ENCODE measurements at regions not wholly inside any gene's neighbourhood (a gene's known extent, or its start where the extent isn't known, plus 50 kb on each side); places are given as distances from the start of the nearest gene placed in this dataset.

GRCh38 chr2:60400462-60401246 lies 152.8 kb downstream of the BCL11A start:
- Histone ChIP-seq H3K36me3 (ENCODE audit: insufficient read depth, low read length) (no peaks in the 10 kb centered on the region), H3K4me2 (ENCODE audit: insufficient read depth, low read length) (no peak overlapping the region), H3K79me2 (ENCODE audit: insufficient read depth, low read length) (no peaks in the 10 kb centered on the region), H2AFZ (ENCODE audit: low read length) (no peak overlapping the region), H3K4me3 (ENCODE audit: insufficient read depth, low read length) (no peak overlapping the region), H3K27me3 (ENCODE audit: insufficient read depth, low read length) (no peaks in the 10 kb centered on the region), H3K9me3 (ENCODE audit: low read depth, low read length) (no peaks in the 10 kb centered on the region), H4K20me1 (ENCODE audit: insufficient read depth, low read length) (no peaks in the 10 kb centered on the region), H3K27ac (ENCODE audit: low read depth, low read length) (no peak overlapping the region), H3K4me1 (ENCODE audit: insufficient read depth, low read length) (no peaks in the 10 kb centered on the region)
- TF ChIP-seq CTCF (IDR thresholded peaks at IDR 0.05; ENCODE audit: extremely low read depth, low read depth, low read length): no peak
- DNase-seq (ENCODE audit: insufficient read length, low spot score, missing footprints): no peak

- no peak for TF ChIP-seq CTCF (IDR thresholded peaks at IDR 0.05; ENCODE audit: extremely low read depth, low read depth, low read length)
- DNase-seq (ENCODE audit: insufficient read length, low spot score, missing footprints): no peak
- Histone ChIP-seq H3K4me2 (ENCODE audit: insufficient read depth, low read length) (no peak overlapping the region), H3K36me3 (ENCODE audit: insufficient read depth, low read length) (no peaks in the 10 kb centered on the region), H3K27ac (ENCODE audit: low read depth, low read length) (no peak overlapping the region), H3K9me3 (ENCODE audit: low read depth, low read length) (no peaks in the 10 kb centered on the region), H3K27me3 (ENCODE audit: insufficient read depth, low read length) (no peaks in the 10 kb centered on the region), H3K4me1 (ENCODE audit: insufficient read depth, low read length) (no peaks in the 10 kb centered on the region), H2AFZ (ENCODE audit: low read length) (no peak overlapping the region), H3K79me2 (ENCODE audit: insufficient read depth, low read length) (no peaks in the 10 kb centered on the region), H4K20me1 (ENCODE audit: insufficient read depth, low read length) (no peaks in the 10 kb centered on the region), H3K4me3 (ENCODE audit: insufficient read depth, low read length) (no peak overlapping the region)
These were observed 159.0 kb downstream of the BCL11A start for GRCh38 chr2:60394463-60394862.

- H3K27ac ChIP-seq (ENCODE audit: low read depth, low read length): no peak overlapping the region
- H3K9me3 ChIP-seq (ENCODE audit: low read depth, low read length): no peaks in the 10 kb centered on the region
- no peaks in the 10 kb centered on the region for H3K27me3 ChIP-seq (ENCODE audit: insufficient read depth, low read length)
- H3K4me1 ChIP-seq (ENCODE audit: insufficient read depth, low read length): no peaks in the 10 kb centered on the region
- no peak overlapping the region for H3K4me3 ChIP-seq (ENCODE audit: insufficient read depth, low read length)
- H3K36me3 ChIP-seq (ENCODE audit: insufficient read depth, low read length): no peaks in the 10 kb centered on the region
- no peaks in the 10 kb centered on the region for H4K20me1 ChIP-seq (ENCODE audit: insufficient read depth, low read length)
- no peaks in the 10 kb centered on the region for H3K79me2 ChIP-seq (ENCODE audit: insufficient read depth, low read length)
- DNase-seq (ENCODE audit: insufficient read length, low spot score, missing footprints): no peak
- H2AFZ ChIP-seq (ENCODE audit: low read length): no peak overlapping the region
- no peak overlapping the region for H3K4me2 ChIP-seq (ENCODE audit: insufficient read depth, low read length)
- TF ChIP-seq CTCF (IDR thresholded peaks at IDR 0.05; ENCODE audit: extremely low read depth, low read depth, low read length): no peak
These were observed 161.6 kb downstream of the BCL11A start for GRCh38 chr2:60391649-60392375.

GRCh38 chr2:60391230-60391629 lies 162.2 kb downstream of the BCL11A start:
- no peak for TF ChIP-seq CTCF (IDR thresholded peaks at IDR 0.05; ENCODE audit: extremely low read depth, low read depth, low read length)
- no peak for DNase-seq (ENCODE audit: insufficient read length, low spot score, missing footprints)
- Histone ChIP-seq H4K20me1 (ENCODE audit: insufficient read depth, low read length) (no peaks in the 10 kb centered on the region), H3K4me2 (ENCODE audit: insufficient read depth, low read length) (no peak overlapping the region), H3K4me1 (ENCODE audit: insufficient read depth, low read length) (no peaks in the 10 kb centered on the region), H3K36me3 (ENCODE audit: insufficient read depth, low read length) (no peaks in the 10 kb centered on the region), H3K27me3 (ENCODE audit: insufficient read depth, low read length) (no peaks in the 10 kb centered on the region), H2AFZ (ENCODE audit: low read length) (no peak overlapping the region), H3K79me2 (ENCODE audit: insufficient read depth, low read length) (no peaks in the 10 kb centered on the region), H3K9me3 (ENCODE audit: low read depth, low read length) (no peaks in the 10 kb centered on the region), H3K27ac (ENCODE audit: low read depth, low read length) (no peak overlapping the region), H3K4me3 (ENCODE audit: insufficient read depth, low read length) (no peak overlapping the region)

All from osteoblast (primary cell).